ENCODE measurements at regions not wholly inside any gene's neighbourhood (a gene's known extent, or its start where the extent isn't known, plus 50 kb on each side); places are given as distances from the start of the nearest gene placed in this dataset.

GRCh38 chr1:80427881-80428280 is 1372.9 kb upstream of the ADGRL2 start (continued):
- TF ChIP-seq CHD7 (IDR thresholded peaks at IDR 0.05; ENCODE audit: insufficient replicate concordance, low read length) (no peak), CTBP2 (IDR thresholded peaks at IDR 0.05; ENCODE audit: borderline replicate concordance, insufficient read depth, insufficient read length, low read length) (no peak)

Data from H1 (cell line).